GM12891 (cell line): ENCODE measurements at regions not wholly inside any gene's neighbourhood (a gene's known extent, or its start where the extent isn't known, plus 50 kb on each side); places are given as distances from the start of the nearest gene placed in this dataset.

ENCODE experiments used
- DNase-seq: peaks from one replicate; pipeline ENCODE4 v3.0.0; 2011; ENCODE audit warnings: low spot score; ENCODE audit not compliant: insufficient read length
- FAIRE-seq: peaks from 2 replicates; lab custom pipeline; 2011; peaks lifted over from hg19 to GRCh38; lab: Jason Lieb, UNC
- PAX5 ChIP-seq: IDR thresholded peaks from 2 replicates; pipeline ENCODE4 v1.6.1; 2011; ENCODE audit warnings: low read length, moderate library complexity, mild to moderate bottlenecking; ENCODE audit not compliant: insufficient read depth, severe bottlenecking
- POLR2A ChIP-seq: IDR thresholded peaks from 2 replicates; pipeline ENCODE4 v1.6.1; 2011; ENCODE audit warnings: low read depth, low read length, control low read depth
- POLR2AphosphoS5 ChIP-seq: IDR thresholded peaks from 2 replicates; pipeline ENCODE4 v1.6.1; 2011; ENCODE audit warnings: low read depth, low read length, control low read depth
- POU2F2 ChIP-seq: IDR thresholded peaks from 2 replicates; pipeline ENCODE4 v1.6.1; 2011; ENCODE audit warnings: low read depth, mild to moderate bottlenecking, control low read depth, low read length, moderate library complexity
- SPI1 ChIP-seq: IDR thresholded peaks from 2 replicates; pipeline ENCODE4 v1.6.1; 2011; ENCODE audit warnings: low read depth, low read length, control low read depth
- TAF1 ChIP-seq: IDR thresholded peaks from 2 replicates; pipeline ENCODE4 v1.6.1; 2011; ENCODE audit warnings: low read depth, low read length, control low read depth

DNA sequence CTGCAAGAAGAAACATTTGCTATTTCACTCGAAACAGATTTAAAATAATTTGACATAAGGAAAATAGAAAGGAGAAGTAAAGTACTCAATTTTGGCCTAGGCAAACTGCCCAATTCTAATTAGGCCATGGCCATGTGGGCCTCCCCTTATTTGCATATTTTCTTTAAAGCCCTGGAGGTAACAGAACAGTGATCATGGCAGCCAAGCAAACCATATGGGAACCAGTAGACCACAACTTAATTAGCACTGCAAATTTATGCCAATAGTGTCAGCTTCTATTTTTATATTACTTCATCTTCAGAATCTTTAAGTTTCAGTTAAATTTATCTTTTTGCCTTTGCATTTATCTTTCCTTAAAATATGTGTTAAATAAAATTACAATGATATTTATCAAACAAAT, 63.3 kb upstream of the THSD7A start:
- TF ChIP-seq POU2F2 (no peak), PAX5 (no peak), TAF1 (no peak), POLR2AphosphoS5 (no peak), POLR2A (no peak), SPI1 (no peak)
- no peak for FAIRE-seq
- no peak for DNase-seq

DNA sequence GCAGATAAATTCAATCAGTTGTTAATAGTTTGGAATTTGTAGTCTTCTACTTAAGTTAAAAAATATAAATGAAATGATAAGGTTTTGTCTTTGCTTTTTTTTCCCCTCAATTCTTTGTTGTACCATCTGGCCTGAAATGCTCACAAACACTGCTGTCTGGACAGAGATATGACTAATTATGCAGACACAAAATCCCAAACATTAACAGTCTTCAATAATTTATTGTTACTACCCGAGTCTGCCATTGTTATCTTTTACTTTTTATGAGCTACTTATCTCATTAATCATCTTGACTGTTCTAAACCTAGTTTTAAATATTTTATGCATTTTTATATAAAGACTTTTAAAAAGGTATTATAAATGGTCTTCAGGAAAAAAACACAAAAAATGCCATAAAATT, 64.7 kb upstream of the THSD7A start:
- DNase-seq (no peak), FAIRE-seq (no peak)
- TF ChIP-seq POLR2A: no peak

DNA sequence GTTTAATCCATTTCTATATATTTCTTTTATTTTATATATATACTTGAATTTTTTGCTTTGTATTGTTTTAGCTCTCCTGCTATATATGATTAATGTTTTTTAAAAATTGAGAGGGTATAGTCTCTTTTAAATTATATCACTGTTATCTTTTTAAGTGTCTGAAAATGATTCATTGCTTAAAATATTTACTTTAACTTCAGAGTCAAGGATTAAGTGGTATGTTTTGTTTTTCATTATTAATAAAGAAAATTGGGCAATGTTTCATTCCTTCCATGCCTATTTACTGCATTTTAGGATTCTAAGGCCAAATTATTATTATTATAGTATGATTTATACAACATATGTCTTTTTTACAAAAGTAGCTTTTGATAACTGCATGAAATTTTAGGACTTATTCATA, 67.2 kb upstream of the THSD7A start:
- DNase-seq (no peak), FAIRE-seq (no peak)
- no peak for TF ChIP-seq POLR2A
- no peak for TF ChIP-seq POU2F2
- no peak for TF ChIP-seq TAF1
- TF ChIP-seq POLR2AphosphoS5: no peak
- TF ChIP-seq SPI1: no peak
- TF ChIP-seq PAX5: no peak

DNA sequence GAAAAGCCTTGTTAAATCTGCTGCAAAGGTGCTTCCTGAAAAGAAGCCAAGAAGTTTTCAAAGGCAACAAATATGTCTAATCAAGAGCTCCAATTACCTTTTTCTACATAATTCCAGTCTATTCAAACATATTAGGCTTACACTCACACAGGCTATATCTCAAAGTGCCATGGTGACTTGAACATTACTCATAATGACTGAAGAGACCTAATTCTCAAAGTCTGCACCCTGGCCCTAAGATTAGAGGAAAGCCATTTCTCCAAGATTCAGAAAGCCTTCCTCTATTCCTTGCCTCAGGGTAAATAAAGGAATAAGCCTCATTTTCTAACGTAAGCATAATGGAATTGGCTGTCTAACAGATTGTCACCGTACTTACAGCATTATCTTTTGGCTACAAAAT, 78.3 kb upstream of the THSD7A start:
- TF ChIP-seq SPI1 (no peak), TAF1 (no peak), POLR2A (no peak), PAX5 (no peak), POU2F2 (no peak), POLR2AphosphoS5 (no peak)
- no peak for FAIRE-seq

DNA sequence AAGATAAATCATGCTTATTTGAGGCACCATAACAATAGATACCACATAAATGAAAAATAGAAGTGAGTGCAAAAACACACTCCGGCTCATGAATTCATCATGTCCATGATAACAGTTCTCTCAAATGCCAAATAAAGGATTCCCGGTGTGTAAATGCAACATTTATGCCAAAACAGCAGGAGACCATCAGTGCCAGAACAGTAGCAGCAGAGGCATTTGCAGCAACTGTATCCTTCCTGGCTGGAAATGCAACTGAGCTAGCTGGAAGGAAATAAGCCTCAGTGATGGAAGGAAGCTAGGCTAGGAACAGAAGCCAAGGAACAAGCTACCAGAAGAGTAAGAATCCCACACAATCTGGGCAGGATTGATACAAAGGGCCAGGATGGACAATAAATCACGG, 79.9 kb upstream of the THSD7A start:
- TF ChIP-seq TAF1: no peak
- TF ChIP-seq PAX5: no peak
- no peak for TF ChIP-seq POLR2AphosphoS5
- no peak for TF ChIP-seq POLR2A
- no peak for TF ChIP-seq SPI1
- no peak for TF ChIP-seq POU2F2
- DNase-seq (no peak), FAIRE-seq (no peak)

More for the DNA sequence above, 78.3 kb upstream of the THSD7A start:
- no peak for DNase-seq

DNA sequence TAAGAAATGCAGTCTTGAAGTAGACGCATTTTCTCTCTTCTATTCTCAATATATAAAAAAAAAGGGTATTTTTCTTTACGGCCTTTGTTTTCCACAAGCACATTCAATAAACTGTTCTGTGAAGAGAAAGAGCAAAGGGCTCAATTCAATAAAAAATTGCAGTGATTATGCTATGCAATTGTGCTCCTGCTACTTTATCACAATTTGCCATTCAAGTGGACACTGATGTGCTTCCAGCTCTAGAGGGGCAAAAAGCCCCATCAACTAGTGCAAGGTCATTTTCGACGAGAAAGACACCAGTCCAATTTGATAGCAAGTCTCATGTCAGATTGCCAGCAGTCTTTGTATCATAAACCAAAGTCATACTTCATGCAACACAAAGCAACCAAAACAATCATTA, 82.6 kb upstream of the THSD7A start:
- TF ChIP-seq PAX5 (no peak), POLR2AphosphoS5 (no peak), TAF1 (no peak), POLR2A (no peak), POU2F2 (no peak), SPI1 (no peak)
- no peak for DNase-seq
- no peak for FAIRE-seq

DNA sequence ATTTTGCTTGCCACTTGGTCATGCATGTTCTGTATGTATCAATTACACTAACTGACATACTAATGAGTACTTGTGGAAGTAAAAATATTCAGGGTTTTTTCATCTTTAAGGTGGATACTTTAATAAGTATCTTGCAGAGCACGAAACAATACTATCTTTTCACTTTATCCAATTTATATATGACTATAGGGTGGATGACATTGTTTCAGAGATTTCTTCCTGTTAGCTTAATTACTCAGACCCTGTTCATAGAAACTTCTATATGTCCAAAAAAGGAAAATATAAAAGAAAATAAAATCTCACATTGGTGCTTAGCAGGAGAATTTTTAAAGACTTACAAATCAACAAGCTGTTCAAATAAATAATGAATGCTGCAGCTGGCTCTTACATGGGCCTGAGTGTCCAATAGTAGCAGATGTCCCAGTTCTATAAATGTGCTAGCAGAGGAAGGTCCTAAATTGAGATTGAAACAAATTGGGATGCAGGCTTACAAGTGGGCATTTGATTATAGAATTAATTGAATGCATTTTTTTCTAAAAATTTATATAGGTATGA, 91.5 kb upstream of the THSD7A start:
- TF ChIP-seq POLR2A (no peak), TAF1 (no peak), SPI1 (no peak)
- DNase-seq (no peak), FAIRE-seq (no peak)

DNA sequence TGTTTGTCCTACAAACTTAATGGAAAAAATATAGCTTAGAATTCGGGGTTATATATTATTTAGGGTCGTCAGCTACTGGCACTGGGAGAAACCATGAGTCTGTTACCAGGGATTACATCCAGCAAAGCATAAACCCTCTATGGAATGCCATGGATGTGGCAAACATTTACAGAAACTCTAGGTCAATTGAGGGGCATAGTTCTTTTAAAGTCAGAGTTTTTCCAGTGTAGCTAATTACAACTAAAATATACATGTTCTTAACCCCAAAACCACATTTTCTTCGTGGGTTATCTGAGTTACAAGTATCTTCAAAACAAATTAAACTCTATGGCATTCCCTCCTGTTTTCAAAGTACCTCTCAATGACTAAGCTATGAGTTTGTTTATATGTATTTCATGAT, 99.3 kb upstream of the THSD7A start:
- no peak for TF ChIP-seq POLR2AphosphoS5
- no peak for TF ChIP-seq TAF1
- no peak for TF ChIP-seq POLR2A
- no peak for TF ChIP-seq PAX5
- TF ChIP-seq POU2F2: no peak
- TF ChIP-seq SPI1: no peak
- DNase-seq (no peak), FAIRE-seq (no peak)

DNA sequence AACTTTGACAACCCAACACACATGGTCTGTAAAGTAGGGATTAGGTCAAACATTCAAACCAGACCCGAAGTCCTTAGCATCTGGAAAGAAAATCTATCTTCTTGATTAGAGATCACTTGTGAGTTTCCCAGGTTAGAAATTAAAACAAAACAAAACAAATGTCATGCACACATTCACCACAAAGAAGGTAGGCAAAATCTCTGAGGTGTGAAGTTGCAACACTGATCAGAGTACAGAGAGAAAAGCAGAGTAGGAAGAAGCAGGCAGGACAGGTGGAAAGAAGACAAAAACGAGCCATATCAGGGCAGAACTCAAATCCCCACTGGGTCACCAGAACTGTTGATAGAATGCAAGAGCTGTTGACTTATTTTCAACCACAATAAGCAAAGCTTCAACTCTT, 102.8 kb upstream of the THSD7A start:
- TF ChIP-seq POLR2A (no peak), POLR2AphosphoS5 (no peak), SPI1 (no peak), TAF1 (no peak)
- DNase-seq: no peak
- no peak for FAIRE-seq

DNA sequence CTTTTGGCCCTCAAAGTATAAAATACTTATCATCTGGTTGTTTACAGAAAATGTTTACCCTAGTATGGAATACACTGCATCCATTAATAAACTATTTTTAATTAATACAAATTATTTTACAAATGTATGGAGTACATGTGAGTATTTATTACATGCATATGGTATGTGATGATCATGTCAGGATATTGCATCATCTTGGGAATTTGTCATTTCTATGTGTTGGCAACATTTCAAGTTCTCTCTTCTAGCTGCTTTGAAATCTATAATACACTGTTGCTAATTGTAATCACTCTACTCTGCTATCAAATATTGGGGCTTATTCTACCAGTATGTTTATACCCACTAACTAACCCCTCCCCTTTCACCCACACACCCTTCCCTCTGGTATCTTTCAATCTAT, 103.9 kb upstream of the THSD7A start:
- DNase-seq (no peak), FAIRE-seq (no peak)
- TF ChIP-seq POU2F2 (no peak), POLR2A (no peak), SPI1 (no peak)

DNA sequence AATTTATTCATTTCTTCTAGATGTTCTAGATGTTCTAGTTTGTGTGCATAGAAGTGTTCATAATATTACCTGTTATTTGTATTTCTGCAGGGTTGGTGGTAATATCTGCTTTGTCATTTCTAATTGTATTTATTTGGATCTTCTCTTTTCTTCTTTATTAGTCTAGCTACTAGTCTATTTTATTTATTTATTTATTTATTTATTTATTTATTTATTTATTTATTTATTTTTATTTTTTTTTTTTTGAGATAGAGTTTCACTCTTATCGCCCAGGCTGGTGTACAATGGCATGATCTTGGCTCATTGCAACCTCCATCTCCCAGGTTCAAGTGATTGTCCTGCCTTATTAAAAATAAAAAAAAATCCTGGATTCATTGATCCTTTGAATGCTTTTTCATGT, 114.8 kb upstream of the THSD7A start:
- TF ChIP-seq POLR2A (no peak), TAF1 (no peak), POLR2AphosphoS5 (no peak), POU2F2 (no peak), SPI1 (no peak), PAX5 (no peak)
- DNase-seq (no peak), FAIRE-seq (no peak)
